ENCODE measurements at regions not wholly inside any gene's neighbourhood (a gene's known extent, or its start where the extent isn't known, plus 50 kb on each side); places are given as distances from the start of the nearest gene placed in this dataset.

- Mint-ChIP-seq H3K27me3 (peaks cover 13% of the 10 kb centered on the region), H3K36me3 (ENCODE audit: insufficient read depth) (no peaks in the 10 kb centered on the region), H3K9me3 (ENCODE audit: low read depth) (no peaks in the 10 kb centered on the region), H3K4me3 (ENCODE audit: low read depth) (no peak overlapping the region), H3K27ac (no peak overlapping the region), H3K4me1 (ENCODE audit: low read depth) (no peaks in the 10 kb centered on the region)
- TF ChIP-seq CTCF (IDR thresholded peaks at IDR 0.05; ENCODE audit: unreplicated experiment): no peak
- DNase-seq (ENCODE audit: low spot score, unreplicated experiment): no peak
These were observed 204.6 kb upstream of the HEY2 start for GRCh38 chr6:125544819-125545218.

- DNase-seq (ENCODE audit: low spot score, unreplicated experiment): no peak
- peaks cover 1% of the 10 kb centered on the region for H3K4me1 Mint-ChIP-seq (ENCODE audit: low read depth)
- no peaks in the 10 kb centered on the region for H3K36me3 Mint-ChIP-seq (ENCODE audit: insufficient read depth)
- no peak for TF ChIP-seq CTCF (IDR thresholded peaks at IDR 0.05; ENCODE audit: unreplicated experiment)
- no peak overlapping the region for H3K27ac Mint-ChIP-seq
- peaks cover 19% of the 10 kb centered on the region for H3K27me3 Mint-ChIP-seq
- no peaks in the 10 kb centered on the region for H3K9me3 Mint-ChIP-seq (ENCODE audit: low read depth)
- H3K4me3 Mint-ChIP-seq (ENCODE audit: low read depth): no peak overlapping the region
These were observed 202.6 kb upstream of the HEY2 start for GRCh38 chr6:125546841-125547251.

- Mint-ChIP-seq H3K9me3 (ENCODE audit: low read depth) (no peaks in the 10 kb centered on the region), H3K4me3 (ENCODE audit: low read depth) (no peak overlapping the region), H3K36me3 (ENCODE audit: insufficient read depth) (no peaks in the 10 kb centered on the region), H3K27ac (no peak overlapping the region), H3K4me1 (ENCODE audit: low read depth) (peaks cover 1% of the 10 kb centered on the region), H3K27me3 (peaks cover 19% of the 10 kb centered on the region)
- DNase-seq (ENCODE audit: low spot score, unreplicated experiment): no peak
- TF ChIP-seq CTCF (IDR thresholded peaks at IDR 0.05; ENCODE audit: unreplicated experiment): no peak
These were observed 202.1 kb upstream of the HEY2 start for GRCh38 chr6:125547381-125547780.

GRCh38 chr6:125549202-125549884 is 200.1 kb upstream of the HEY2 start:
- no peaks in the 10 kb centered on the region for H3K9me3 Mint-ChIP-seq (ENCODE audit: low read depth)
- no peak for TF ChIP-seq CTCF (IDR thresholded peaks at IDR 0.05; ENCODE audit: unreplicated experiment)
- peaks cover 14% of the 10 kb centered on the region for H3K27me3 Mint-ChIP-seq
- H3K4me1 Mint-ChIP-seq (ENCODE audit: low read depth): peaks cover 1% of the 10 kb centered on the region
- no peak overlapping the region for H3K27ac Mint-ChIP-seq
- H3K36me3 Mint-ChIP-seq (ENCODE audit: insufficient read depth): no peaks in the 10 kb centered on the region
- no peak for DNase-seq (ENCODE audit: low spot score, unreplicated experiment)
- H3K4me3 Mint-ChIP-seq (ENCODE audit: low read depth): no peak overlapping the region

GRCh38 chr6:125550892-125551291 is 198.5 kb upstream of the HEY2 start:
- no peak overlapping the region for H3K27ac Mint-ChIP-seq
- no peaks in the 10 kb centered on the region for H3K9me3 Mint-ChIP-seq (ENCODE audit: low read depth)
- DNase-seq (ENCODE audit: low spot score, unreplicated experiment): no peak
- peaks cover 3% of the 10 kb centered on the region for H3K4me1 Mint-ChIP-seq (ENCODE audit: low read depth)
- no peaks in the 10 kb centered on the region for H3K36me3 Mint-ChIP-seq (ENCODE audit: insufficient read depth)
- TF ChIP-seq CTCF (IDR thresholded peaks at IDR 0.05; ENCODE audit: unreplicated experiment): no peak
- H3K4me3 Mint-ChIP-seq (ENCODE audit: low read depth): no peak overlapping the region
- H3K27me3 Mint-ChIP-seq: peaks cover 12% of the 10 kb centered on the region
